Naive thymus-derived CD4-positive, alpha-beta T cell (primary cell): ENCODE measurements at regions not wholly inside any gene's neighbourhood (a gene's known extent, or its start where the extent isn't known, plus 50 kb on each side); places are given as distances from the start of the nearest gene placed in this dataset.
"Not testable (repeated sequence)": the region's sequence is repeated elsewhere in the genome, so short reads cannot be mapped to it uniquely, and the experiment has no call there.

Experiments
- ATAC-seq: fragments of 150-1000 bp; cut with Tn5 transposase; 2 replicates; pipeline ENCODE4 v1.10.0; 2021; ENCODE audit warnings: mild to moderate bottlenecking, moderate library complexity
- CTCF ChIA-PET: fragments of 350-600 bp; sonication (Branson Sonifier 250); formaldehyde crosslinking; loops from one replicate; lab custom pipeline; 2021; ENCODE audit warnings: antibody characterized with exemption; lab: Charles Lee
- POLR2A ChIA-PET: fragments of 350-600 bp; sonication (Branson Sonifier 250); formaldehyde crosslinking; loops from one replicate; lab custom pipeline; 2021; ENCODE audit warnings: antibody characterized with exemption, inconsistent platforms; lab: Charles Lee
- DNase-seq, 9 donors: peaks; one replicate each; pipeline versions ENCODE4 v3.0.0 to v3.0.0-alpha.2; 2020 to 2022; ENCODE audit warnings: mixed read lengths in 1 of 9
- H3K27ac ChIP-seq: one replicate; pipeline ENCODE4 v1.7.0; 2013; ENCODE audit warnings: mild to moderate bottlenecking, low read depth, low read length, moderate library complexity
- H3K27me3 ChIP-seq, 2 donors: one replicate each; pipeline ENCODE4 v1.7.0; 2013; ENCODE audit warnings: low read length in 2 of 2, mild to moderate bottlenecking in 2 of 2, moderate library complexity in 2 of 2; ENCODE audit not compliant: control insufficient read depth in 2 of 2, insufficient read depth in 2 of 2
- H3K36me3 ChIP-seq, 3 experiments: 1 replicate in 2 of 3; 2 replicates in 1 of 3; pipeline ENCODE4 v1.7.0; 2013; ENCODE audit warnings: low read length in 3 of 3, mild to moderate bottlenecking in 3 of 3, moderate library complexity in 1 of 3; ENCODE audit not compliant: insufficient read depth in 3 of 3, control insufficient read depth in 2 of 3
- H3K4me1 ChIP-seq, 2 donors: one replicate each; pipeline ENCODE4 v1.7.0; 2013; ENCODE audit warnings: low read length in 2 of 2, mild to moderate bottlenecking in 2 of 2, moderate library complexity in 1 of 2; ENCODE audit not compliant: control insufficient read depth in 2 of 2, insufficient read depth in 2 of 2
- H3K4me3 ChIP-seq: 2 replicates; pipeline ENCODE4 v1.7.0; 2013; ENCODE audit warnings: mild to moderate bottlenecking, low read length
- H3K9me3 ChIP-seq, 3 experiments: 1 replicate in 2 of 3; 2 replicates in 1 of 3; pipeline ENCODE4 v1.7.0; 2013; ENCODE audit warnings: low read length in 3 of 3; ENCODE audit not compliant: control insufficient read depth in 2 of 3
- H3K27ac Mint-ChIP-seq, 9 donors: one replicate each; pipeline ENCODE4 v1.8.0; 2020 to 2022; ENCODE audit warnings: mixed read lengths in 9 of 9, mild to moderate bottlenecking in 8 of 9, moderate library complexity in 5 of 9, inconsistent platforms in 2 of 9
- H3K27me3 Mint-ChIP-seq, 5 donors: one replicate each; pipeline ENCODE4 v1.8.0; 2021 to 2022; ENCODE audit warnings: mixed read lengths in 5 of 5, mild to moderate bottlenecking in 1 of 5
- H3K36me3 Mint-ChIP-seq, 5 donors: one replicate each; pipeline ENCODE4 v1.8.0; 2020 to 2022; ENCODE audit warnings: mixed read lengths in 5 of 5, mild to moderate bottlenecking in 3 of 5, inconsistent platforms in 1 of 5
- H3K4me1 Mint-ChIP-seq, 7 donors: one replicate each; pipeline ENCODE4 v1.8.0; 2020 to 2022; ENCODE audit warnings: mixed read lengths in 7 of 7, mild to moderate bottlenecking in 3 of 7, inconsistent platforms in 1 of 7
- H3K4me3 Mint-ChIP-seq, 10 donors: one replicate each; pipeline ENCODE4 v1.8.0; 2020 to 2022; ENCODE audit warnings: mild to moderate bottlenecking in 10 of 10, mixed read lengths in 10 of 10, moderate library complexity in 6 of 10, inconsistent platforms in 2 of 10
- H3K9me3 Mint-ChIP-seq, 11 donors: one replicate each; pipeline ENCODE4 v1.8.0; 2020 to 2022; ENCODE audit warnings: mixed read lengths in 11 of 11, mild to moderate bottlenecking in 4 of 11, inconsistent platforms in 1 of 11, moderate library complexity in 1 of 11
- intact Hi-C, 2 donors: fragments of 100-400 bp; cut with micrococcal nuclease; formaldehyde crosslinking; loops; one replicate each; pipeline ENCODE4 v1.15.1; 2023

GRCh38 chr3:30455112-30455511 lies 151.3 kb upstream of the TGFBR2 start:
- DNase-seq, H3K27me3 Mint-ChIP-seq, H3K9me3 ChIP-seq, intact Hi-C loops, H3K36me3 ChIP-seq, H3K4me1 ChIP-seq, H3K4me3 ChIP-seq, H3K27ac ChIP-seq, ATAC-seq, H3K27me3 ChIP-seq, CTCF ChIA-PET, H3K4me3 Mint-ChIP-seq, POLR2A ChIA-PET: not testable (repeated sequence)
- peaks cover 1 to 15% (median 7%) of the 10 kb centered on the region in 5 donors for H3K36me3 Mint-ChIP-seq
- peak overlapping the region in 1 of 9 donors; percentile 7 for H3K27ac Mint-ChIP-seq
- peaks cover 0 to 22% (median 12%) of the 10 kb centered on the region in 7 donors for H3K4me1 Mint-ChIP-seq
- peaks cover 2 to 24% (median 11%) of the 10 kb centered on the region in 11 donors for H3K9me3 Mint-ChIP-seq

DNA sequence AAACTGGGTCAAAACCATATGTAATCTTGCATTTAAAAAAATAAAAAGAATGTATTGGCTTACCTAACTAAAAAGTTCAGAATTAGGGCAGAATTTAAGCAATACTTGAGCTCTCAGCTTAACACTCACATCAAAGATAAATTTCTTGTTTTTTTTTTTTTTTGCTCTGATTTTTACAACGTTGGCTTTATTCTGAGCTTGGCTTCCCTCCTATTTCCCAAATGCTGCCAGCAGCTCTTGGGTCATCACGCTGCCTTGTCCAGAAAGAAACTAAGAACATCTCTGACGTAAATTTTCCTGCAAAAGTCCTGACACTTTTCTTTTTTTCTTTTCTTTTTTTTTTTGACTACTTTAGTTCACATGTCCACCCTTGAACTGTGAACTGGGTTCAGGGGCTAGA lies 150.6 kb upstream of the TGFBR2 start:
- Mint-ChIP-seq H3K9me3 (peaks cover 3 to 26% (median 11%) of the 10 kb centered on the region in 11 donors), H3K27ac (peak overlapping the region in 1 of 9 donors; percentile 7), H3K27me3 (peaks cover 0 to 7% (median 0%) of the 10 kb centered on the region in 5 donors), H3K36me3 (peaks cover 4 to 17% (median 7%) of the 10 kb centered on the region in 5 donors), H3K4me3 (no peak overlapping the region), H3K4me1 (peaks cover 0 to 22% (median 12%) of the 10 kb centered on the region in 7 donors)
- no peaks in the 10 kb centered on the region for H3K27me3 ChIP-seq
- H3K4me1 ChIP-seq, result no peaks in the 10 kb centered on the region
- no peak overlapping the region for H3K4me3 ChIP-seq
- no peaks in the 10 kb centered on the region for H3K9me3 ChIP-seq
- ChIA-PET POLR2A (no interaction called here), CTCF (interaction anchor here (1.0 kb wide), 1 partner anchor 136 kb away, joined by 4 read pairs; no protein-coding TSS in a partner anchor)
- DNase-seq (no peak), ATAC-seq (no peak)
- intact Hi-C loops, result no loop called here
- H3K36me3 ChIP-seq, result no peaks in the 10 kb centered on the region
- H3K27ac ChIP-seq, result no peak overlapping the region

DNA sequence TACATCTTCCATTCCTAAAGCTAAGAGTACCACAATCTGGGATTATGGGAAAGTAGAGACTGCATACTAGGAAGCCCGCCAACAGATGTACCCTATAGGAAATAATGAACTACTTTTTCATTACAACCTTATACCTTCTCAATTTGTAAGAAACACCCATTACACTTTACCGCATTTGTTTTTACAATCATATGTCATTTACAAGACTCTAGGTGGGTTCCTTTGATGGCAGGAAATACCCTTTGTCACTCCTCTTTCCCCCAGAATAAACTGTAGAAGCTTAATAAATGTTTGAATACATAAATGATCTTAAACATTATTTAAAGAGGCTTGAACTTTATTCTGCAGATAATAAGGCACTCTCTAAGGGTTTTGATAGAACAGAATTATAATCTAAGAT lies 150.1 kb upstream of the TGFBR2 start:
- H3K27me3 Mint-ChIP-seq, result peaks cover 0 to 7% (median 0%) of the 10 kb centered on the region in 5 donors
- CTCF ChIA-PET, result interaction anchor here (1.0 kb wide), 1 partner anchor 137 kb away, joined by 4 read pairs; no protein-coding TSS in a partner anchor
- Histone ChIP-seq H3K4me1 (no peaks in the 10 kb centered on the region), H3K27me3 (no peaks in the 10 kb centered on the region), H3K9me3 (no peaks in the 10 kb centered on the region), H3K4me3 (no peak overlapping the region), H3K36me3 (no peaks in the 10 kb centered on the region), H3K27ac (no peak overlapping the region)
- intact Hi-C loops, result no loop called here
- H3K4me1 Mint-ChIP-seq, result peaks cover 0 to 22% (median 12%) of the 10 kb centered on the region in 7 donors
- no peak overlapping the region for H3K27ac Mint-ChIP-seq
- peaks cover 4 to 17% (median 7%) of the 10 kb centered on the region in 5 donors for H3K36me3 Mint-ChIP-seq
- DNase-seq, result no peak
- peaks cover 3 to 26% (median 11%) of the 10 kb centered on the region in 11 donors for H3K9me3 Mint-ChIP-seq
- no peak overlapping the region for H3K4me3 Mint-ChIP-seq
- ATAC-seq, result no peak
- POLR2A ChIA-PET, result interaction anchor here (1.0 kb wide), 1 partner anchor 12 kb away, joined by 3 read pairs; no protein-coding TSS in a partner anchor

DNA sequence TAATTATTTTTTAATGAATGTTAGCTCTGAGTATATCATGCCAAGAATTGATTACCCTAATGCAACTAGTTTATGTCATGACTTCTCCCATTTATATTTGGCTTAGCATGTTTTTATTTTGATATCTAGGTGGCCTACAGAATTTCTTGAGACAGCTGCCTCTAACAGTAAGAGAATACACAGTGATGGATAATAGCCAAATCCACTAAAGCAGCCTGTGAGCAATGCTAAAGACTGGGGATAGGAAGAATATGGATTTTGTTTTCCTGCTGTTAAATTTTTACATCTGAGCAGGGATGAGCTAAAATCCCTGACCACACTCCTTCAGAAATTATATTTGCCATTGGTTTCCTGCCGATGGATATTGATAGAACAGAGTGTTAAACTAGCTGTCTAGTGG lies 149.3 kb upstream of the TGFBR2 start:
- ChIA-PET POLR2A (interaction anchor here (0.7 to 1.0 kb wide), 3 partner anchors 13 to 189 kb away, joined by 3 to 4 read pairs (median 3); no protein-coding TSS in a partner anchor), CTCF (interaction anchor here (0.6 kb wide), 1 partner anchor 228 kb away, joined by 3 read pairs; no protein-coding TSS in a partner anchor)
- Mint-ChIP-seq H3K27me3 (peaks cover 0 to 8% (median 0%) of the 10 kb centered on the region in 5 donors), H3K4me1 (peaks cover 0 to 22% (median 12%) of the 10 kb centered on the region in 7 donors), H3K9me3 (peaks cover 3 to 26% (median 11%) of the 10 kb centered on the region in 11 donors), H3K27ac (no peak overlapping the region), H3K36me3 (peaks cover 4 to 17% (median 7%) of the 10 kb centered on the region in 5 donors), H3K4me3 (no peak overlapping the region)
- Histone ChIP-seq H3K36me3 (no peaks in the 10 kb centered on the region), H3K27me3 (no peaks in the 10 kb centered on the region), H3K4me1 (no peaks in the 10 kb centered on the region), H3K9me3 (no peaks in the 10 kb centered on the region), H3K4me3 (no peak overlapping the region), H3K27ac (no peak overlapping the region)
- ATAC-seq (no peak), DNase-seq (no peak)
- intact Hi-C loops, result no loop called here

DNA sequence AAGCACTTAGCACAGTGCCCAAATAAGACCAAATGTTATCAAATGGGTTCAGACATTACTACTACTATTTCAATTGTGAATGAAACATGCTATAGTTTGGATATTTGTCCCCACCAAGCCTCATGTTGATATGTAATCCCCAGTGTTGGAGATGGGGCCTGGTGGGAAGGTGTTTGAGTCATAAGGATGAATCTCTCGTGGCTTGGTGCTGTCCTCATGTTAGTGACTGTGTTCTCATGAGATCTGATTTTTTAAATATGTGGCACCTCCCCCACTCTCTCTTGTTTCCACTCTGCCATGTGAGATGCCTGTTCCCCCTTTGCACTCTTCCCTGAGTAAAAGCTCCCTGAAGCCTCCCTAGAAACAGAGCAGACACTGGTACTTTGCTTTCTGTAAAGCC lies 148.7 kb upstream of the TGFBR2 start:
- Histone ChIP-seq H3K4me3 (no peak overlapping the region), H3K4me1 (no peaks in the 10 kb centered on the region), H3K9me3 (no peaks in the 10 kb centered on the region), H3K27me3 (no peaks in the 10 kb centered on the region), H3K27ac (no peak overlapping the region), H3K36me3 (no peaks in the 10 kb centered on the region)
- Mint-ChIP-seq H3K4me1 (peaks cover 0 to 26% (median 12%) of the 10 kb centered on the region in 7 donors), H3K27me3 (peaks cover 0 to 10% (median 0%) of the 10 kb centered on the region in 5 donors), H3K36me3 (peaks cover 4 to 12% (median 7%) of the 10 kb centered on the region in 5 donors), H3K9me3 (peaks cover 3 to 21% (median 9%) of the 10 kb centered on the region in 11 donors), H3K27ac (no peak overlapping the region), H3K4me3 (no peak overlapping the region)
- CTCF ChIA-PET, result no interaction called here
- no peak for ATAC-seq
- intact Hi-C loops, result no loop called here
- POLR2A ChIA-PET, result interaction anchor here (0.6 kb wide), 1 partner anchor 10 kb away, joined by 3 read pairs; no protein-coding TSS in a partner anchor
- no peak for DNase-seq

GRCh38 chr3:30458376-30459171 lies 147.8 kb upstream of the TGFBR2 start:
- ChIA-PET POLR2A (interaction anchor here (0.6 kb wide), 1 partner anchor 11 kb away, joined by 3 read pairs; no protein-coding TSS in a partner anchor), CTCF (no interaction called here)
- no peak overlapping the region for H3K27ac Mint-ChIP-seq
- H3K9me3 Mint-ChIP-seq, result peaks cover 3 to 19% (median 8%) of the 10 kb centered on the region in 11 donors
- peaks cover 0 to 9% (median 0%) of the 10 kb centered on the region in 5 donors for H3K27me3 Mint-ChIP-seq
- H3K27ac ChIP-seq, result no peak overlapping the region
- peaks cover 0 to 29% (median 12%) of the 10 kb centered on the region in 7 donors for H3K4me1 Mint-ChIP-seq
- H3K4me3 Mint-ChIP-seq, result no peak overlapping the region
- no peaks in the 10 kb centered on the region for H3K4me1 ChIP-seq
- H3K36me3 ChIP-seq, result no peaks in the 10 kb centered on the region
- intact Hi-C loops, result no loop called here
- H3K4me3 ChIP-seq, result no peak overlapping the region
- ATAC-seq (no peak), DNase-seq (no peak)
- no peaks in the 10 kb centered on the region for H3K9me3 ChIP-seq
- H3K27me3 ChIP-seq, result no peaks in the 10 kb centered on the region
- H3K36me3 Mint-ChIP-seq, result peaks cover 4 to 11% (median 7%) of the 10 kb centered on the region in 5 donors
